ENCODE measurements at regions not wholly inside any gene's neighbourhood (a gene's known extent, or its start where the extent isn't known, plus 50 kb on each side); places are given as distances from the start of the nearest gene placed in this dataset.

DNA sequence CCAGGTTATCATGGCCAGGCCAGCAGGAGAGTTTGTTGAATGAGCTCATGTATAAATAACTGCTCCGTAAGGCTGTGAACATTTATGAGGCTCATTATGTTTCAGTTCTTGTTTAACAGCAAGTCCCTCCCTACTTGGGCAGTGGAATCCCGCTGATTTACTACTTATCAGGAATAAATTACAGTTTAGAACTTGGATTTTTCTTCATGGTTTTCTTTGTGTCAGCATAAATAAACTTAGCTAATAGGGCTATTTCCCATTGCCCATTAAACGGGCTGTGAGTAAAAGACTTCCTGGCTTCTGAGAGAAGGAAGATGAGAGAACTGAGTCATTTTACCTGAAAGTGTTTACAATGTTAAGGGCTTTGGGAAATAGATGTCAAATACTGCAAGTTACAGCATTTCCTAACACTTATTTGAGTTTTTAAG, 701.6 kb upstream of the ANKRD30A start:
- dilution Hi-C loops (cut with MboI; ENCODE audit: extremely low pct_ligation_motif_present, low sequenced_read_pairs) (no loop called here), intact Hi-C loops (cut with micrococcal nuclease) (no loop called here)
- Histone ChIP-seq H3K9me1 (replicated peaks; ENCODE audit: control insufficient read depth, extremely low read depth, insufficient read depth, low read length) (no peaks in the 10 kb centered on the region), H3K9ac (replicated peaks; ENCODE audit: extremely low read depth, insufficient read depth, low read length) (no peak overlapping the region), H3K27me3 (ENCODE audit: control insufficient read depth in 2 of 2, insufficient read depth in 2 of 2, low read length in 2 of 2) (no peaks in the 10 kb centered on the region), H2AFZ (ENCODE audit: low read depth, low read length) (no peak overlapping the region), H3K36me3 (ENCODE audit: control insufficient read depth in 2 of 2, extremely low read depth in 1 of 2, insufficient read depth in 2 of 2, low read length in 2 of 2) (no peaks in the 10 kb centered on the region), H4K20me1 (replicated peaks; ENCODE audit: control insufficient read depth, extremely low read depth, insufficient read depth, low read length) (no peaks in the 10 kb centered on the region), H3K4me2 (ENCODE audit: insufficient read depth, low read length) (no peak overlapping the region), H3K79me2 (ENCODE audit: control insufficient read depth, insufficient read depth, low read length) (no peaks in the 10 kb centered on the region), H3K4me1 (ENCODE audit: control insufficient read depth, extremely low read depth, insufficient read depth, low read length) (no peaks in the 10 kb centered on the region), H3K27ac (ENCODE audit: insufficient read depth, low read depth, low read length) (no peak overlapping the region), H3K4me3 (replicated peaks in 1 of 3; ENCODE audit: insufficient read depth in 1 of 3, low read depth in 1 of 3, low read length in 3 of 3) (no peak overlapping the region), H3K9me3 (replicated peaks; ENCODE audit: control insufficient read depth, insufficient read depth, low read length) (no peaks in the 10 kb centered on the region)
- POLR2A ChIA-PET, result no interaction called here
- FAIRE-seq (no peak), DNase-seq (ENCODE audit: low read depth, low spot score) (peak; percentile 27)
- CTCF ChIA-PET, result interaction anchor here (0.8 kb wide), 1 partner anchor 10 kb away, joined by 3 read pairs; no protein-coding TSS in a partner anchor
- BruUV-seq (replicated peaks), result no TSS peak
- TF ChIP-seq JUN (IDR thresholded peaks at IDR 0.05; ENCODE audit: borderline replicate concordance, insufficient read depth, insufficient read length, low read depth), result no peak
- peak; percentile 21 for TF ChIP-seq FOS (IDR thresholded peaks at IDR 0.05; ENCODE audit: borderline replicate concordance, insufficient read depth, low read length)

DNA sequence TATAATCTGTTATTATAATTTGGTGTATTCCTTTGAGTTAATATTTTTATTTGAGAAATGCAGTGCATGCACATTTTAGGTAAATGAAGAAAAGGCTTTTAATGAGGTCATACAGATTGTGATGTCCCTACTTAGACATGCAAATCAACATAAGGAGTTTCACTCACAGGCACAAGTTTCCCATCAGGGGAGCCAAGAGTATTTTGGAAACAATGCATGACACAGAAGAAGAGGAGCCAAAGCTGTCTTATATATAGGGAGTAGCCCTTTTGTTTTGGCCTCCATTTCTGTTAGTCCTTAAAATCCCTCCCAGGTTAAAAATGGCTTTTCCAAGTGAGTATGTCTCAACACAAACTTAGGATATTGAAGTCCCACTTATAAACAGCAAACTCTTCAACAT, 703.4 kb upstream of the ANKRD30A start:
- H3K27ac ChIP-seq (ENCODE audit: insufficient read depth, low read depth, low read length), result no peak overlapping the region
- H3K36me3 ChIP-seq (ENCODE audit: control insufficient read depth in 2 of 2, extremely low read depth in 1 of 2, insufficient read depth in 2 of 2, low read length in 2 of 2), result no peaks in the 10 kb centered on the region
- BruUV-seq (replicated peaks), result no TSS peak
- no peak overlapping the region for H3K4me2 ChIP-seq (ENCODE audit: insufficient read depth, low read length)
- no peak for TF ChIP-seq POLR2AphosphoS5 (IDR thresholded peaks at IDR 0.05; ENCODE audit: insufficient read depth, low read depth, low read length)
- no peak for TF ChIP-seq JUN (IDR thresholded peaks at IDR 0.05; ENCODE audit: borderline replicate concordance, insufficient read depth, insufficient read length, low read depth)
- no peak for TF ChIP-seq GATA2 (IDR thresholded peaks at IDR 0.05; ENCODE audit: insufficient read depth, insufficient read length, low read depth, low read length)
- TF ChIP-seq POLR2A (IDR thresholded peaks at IDR 0.05; ENCODE audit: low read depth, low read length), result no peak
- TF ChIP-seq, protein P1, sequence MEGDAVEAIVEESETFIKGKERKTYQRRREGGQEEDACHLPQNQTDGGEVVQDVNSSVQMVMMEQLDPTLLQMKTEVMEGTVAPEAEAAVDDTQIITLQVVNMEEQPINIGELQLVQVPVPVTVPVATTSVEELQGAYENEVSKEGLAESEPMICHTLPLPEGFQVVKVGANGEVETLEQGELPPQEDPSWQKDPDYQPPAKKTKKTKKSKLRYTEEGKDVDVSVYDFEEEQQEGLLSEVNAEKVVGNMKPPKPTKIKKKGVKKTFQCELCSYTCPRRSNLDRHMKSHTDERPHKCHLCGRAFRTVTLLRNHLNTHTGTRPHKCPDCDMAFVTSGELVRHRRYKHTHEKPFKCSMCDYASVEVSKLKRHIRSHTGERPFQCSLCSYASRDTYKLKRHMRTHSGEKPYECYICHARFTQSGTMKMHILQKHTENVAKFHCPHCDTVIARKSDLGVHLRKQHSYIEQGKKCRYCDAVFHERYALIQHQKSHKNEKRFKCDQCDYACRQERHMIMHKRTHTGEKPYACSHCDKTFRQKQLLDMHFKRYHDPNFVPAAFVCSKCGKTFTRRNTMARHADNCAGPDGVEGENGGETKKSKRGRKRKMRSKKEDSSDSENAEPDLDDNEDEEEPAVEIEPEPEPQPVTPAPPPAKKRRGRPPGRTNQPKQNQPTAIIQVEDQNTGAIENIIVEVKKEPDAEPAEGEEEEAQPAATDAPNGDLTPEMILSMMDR (IDR thresholded peaks at IDR 0.05; ENCODE audit: extremely low read depth in 1 of 2, insufficient read depth in 1 of 2, low read depth in 1 of 2, low read length in 2 of 2), result no peak
- no peak for TF ChIP-seq MYC (IDR thresholded peaks at IDR 0.05; ENCODE audit: low read depth, low read length)
- TF ChIP-seq FOS (IDR thresholded peaks at IDR 0.05; ENCODE audit: borderline replicate concordance, insufficient read depth, low read length), result no peak
- no peak for TF ChIP-seq EZH2 (IDR thresholded peaks at IDR 0.05; ENCODE audit: borderline replicate concordance, low read depth, low read length, severe bottlenecking)
- H3K79me2 ChIP-seq (ENCODE audit: control insufficient read depth, insufficient read depth, low read length), result no peaks in the 10 kb centered on the region
- intact Hi-C loops (cut with micrococcal nuclease), result no loop called here
- H3K9me1 ChIP-seq (replicated peaks; ENCODE audit: control insufficient read depth, extremely low read depth, insufficient read depth, low read length), result no peaks in the 10 kb centered on the region
- no peaks in the 10 kb centered on the region for H3K4me1 ChIP-seq (ENCODE audit: control insufficient read depth, extremely low read depth, insufficient read depth, low read length)
- H3K27me3 ChIP-seq (ENCODE audit: control insufficient read depth in 2 of 2, insufficient read depth in 2 of 2, low read length in 2 of 2), result no peaks in the 10 kb centered on the region
- CTCF ChIA-PET, result no interaction called here
- H4K20me1 ChIP-seq (replicated peaks; ENCODE audit: control insufficient read depth, extremely low read depth, insufficient read depth, low read length), result no peaks in the 10 kb centered on the region
- no peak overlapping the region for H2AFZ ChIP-seq (ENCODE audit: low read depth, low read length)
- no peaks in the 10 kb centered on the region for H3K9me3 ChIP-seq (replicated peaks; ENCODE audit: control insufficient read depth, insufficient read depth, low read length)
- FAIRE-seq (no peak), DNase-seq (ENCODE audit: low read depth, low spot score) (no peak)
- dilution Hi-C loops (cut with MboI; ENCODE audit: extremely low pct_ligation_motif_present, low sequenced_read_pairs), result no loop called here
- POLR2A ChIA-PET, result no interaction called here
- H3K9ac ChIP-seq (replicated peaks; ENCODE audit: extremely low read depth, insufficient read depth, low read length), result no peak overlapping the region
- no peak overlapping the region for H3K4me3 ChIP-seq (replicated peaks in 1 of 3; ENCODE audit: insufficient read depth in 1 of 3, low read depth in 1 of 3, low read length in 3 of 3)

Measured in endothelial cell of umbilical vein (primary cell).